Endothelial cell of umbilical vein (primary cell): ENCODE measurements at regions not wholly inside any gene's neighbourhood (a gene's known extent, or its start where the extent isn't known, plus 50 kb on each side); places are given as distances from the start of the nearest gene placed in this dataset.

Experiments used
- BruUV-seq: library from RNA; stranded (reverse); fragments of 400-500 nt; replicated peaks from 2 replicates; lab custom pipeline; 2021; lab: Mats Ljungman, UMichigan
- CTCF ChIA-PET: fragments of 300-600, 350-600 bp; sonication (Branson Sonifier 250); formaldehyde crosslinking; loops from one replicate; lab custom pipeline; 2021; ENCODE audit warnings: antibody characterized with exemption, inconsistent platforms; lab: Charles Lee
- POLR2A ChIA-PET: fragments of 300-600, 350-600 bp; sonication (Branson Sonifier 250); formaldehyde crosslinking; loops from one replicate; lab custom pipeline; 2021; ENCODE audit warnings: antibody characterized with exemption, inconsistent platforms; lab: Charles Lee
- DNase-seq: peaks from one replicate; pipeline ENCODE4 v3.0.0-alpha.2; 2011; ENCODE audit warnings: low read depth, low spot score
- FAIRE-seq: peaks from 2 replicates; lab custom pipeline; 2011; peaks lifted over from hg19 to GRCh38; lab: Jason Lieb, UNC
- H2AFZ ChIP-seq: 2 replicates; pipeline ENCODE4 v1.6.0; 2012; ENCODE audit warnings: low read depth, low read length, control low read depth, inconsistent platforms
- H3K27ac ChIP-seq: 2 replicates; pipeline ENCODE4 v1.5.1; 2011; ENCODE audit warnings: low read depth, mild to moderate bottlenecking, control low read depth, low read length, moderate library complexity; ENCODE audit not compliant: insufficient read depth
- H3K27me3 ChIP-seq, 2 experiments: 2 replicates each; pipeline versions ENCODE4 v1.6.0 to v1.6.1; 2011; ENCODE audit warnings: low read length in 2 of 2, mixed read lengths in 1 of 2; ENCODE audit not compliant: control insufficient read depth in 2 of 2, insufficient read depth in 2 of 2
- H3K36me3 ChIP-seq, 2 experiments: 2 replicates in 1 of 2; 3 replicates in 1 of 2; pipeline ENCODE4 v1.5.1; 2011; ENCODE audit warnings: low read length in 2 of 2, mild to moderate bottlenecking in 1 of 2, moderate library complexity in 1 of 2; ENCODE audit not compliant: control insufficient read depth in 2 of 2, insufficient read depth in 2 of 2; ENCODE audit errors: extremely low read depth in 1 of 2
- H3K4me1 ChIP-seq: 3 replicates; pipeline ENCODE4 v1.5.1; 2011; ENCODE audit warnings: mild to moderate bottlenecking, low read length; ENCODE audit not compliant: control insufficient read depth, insufficient read depth; ENCODE audit errors: extremely low read depth
- H3K4me2 ChIP-seq: 2 replicates; pipeline ENCODE4 v1.6.1; 2011; ENCODE audit warnings: low read length, control low read depth, mixed read lengths; ENCODE audit not compliant: insufficient read depth
- H3K4me3 ChIP-seq, 3 experiments: fragments of 200-600 bp in 1 of 3; sonication (generic), shearing (Covaris generic) in 1 of 3; replicated peaks in 1 of 3; 2 replicates each; pipeline ENCODE4 v1.5.1; 2011 to 2016; ENCODE audit warnings: control low read depth in 3 of 3, low read length in 3 of 3, mild to moderate bottlenecking in 2 of 3, inconsistent platforms in 1 of 3, low read depth in 1 of 3, moderate library complexity in 1 of 3; ENCODE audit not compliant: insufficient read depth in 1 of 3
- H3K79me2 ChIP-seq: 2 replicates; pipeline ENCODE4 v1.6.0; 2012; ENCODE audit warnings: low read length, inconsistent platforms; ENCODE audit not compliant: control insufficient read depth, insufficient read depth
- H3K9ac ChIP-seq: replicated peaks from 2 replicates; pipeline ENCODE3; 2011; ENCODE audit warnings: low read length, control low read depth; ENCODE audit not compliant: insufficient read depth; ENCODE audit errors: extremely low read depth
- H3K9me1 ChIP-seq: replicated peaks from 3 replicates; pipeline ENCODE4 v1.6.0; 2011; ENCODE audit warnings: mild to moderate bottlenecking, low read length; ENCODE audit not compliant: control insufficient read depth, insufficient read depth; ENCODE audit errors: extremely low read depth
- H3K9me3 ChIP-seq: replicated peaks from 2 replicates; pipeline ENCODE4 v1.5.1; 2012; ENCODE audit warnings: low read length, inconsistent platforms; ENCODE audit not compliant: control insufficient read depth, insufficient read depth
- H4K20me1 ChIP-seq: replicated peaks from 2 replicates; pipeline ENCODE3; 2011; ENCODE audit warnings: mild to moderate bottlenecking, low read length; ENCODE audit not compliant: control insufficient read depth, insufficient read depth; ENCODE audit errors: extremely low read depth
- EZH2 ChIP-seq: IDR thresholded peaks from 2 replicates; pipeline ENCODE4 v1.6.1; 2012; ENCODE audit warnings: borderline replicate concordance, low read depth, mild to moderate bottlenecking, moderate library complexity, low read length, inconsistent platforms; ENCODE audit not compliant: severe bottlenecking
- FOS ChIP-seq: IDR thresholded peaks from 2 replicates; pipeline ENCODE4 v1.6.1; 2011; ENCODE audit warnings: mild to moderate bottlenecking, low read length, moderate library complexity, borderline replicate concordance; ENCODE audit not compliant: insufficient read depth
- JUN ChIP-seq: IDR thresholded peaks from 2 replicates; pipeline ENCODE4 v1.6.1; 2011; ENCODE audit warnings: borderline replicate concordance, low read depth; ENCODE audit not compliant: insufficient read length, insufficient read depth
- MYC ChIP-seq: IDR thresholded peaks from one replicate; pipeline ENCODE4 v1.6.1; 2011; ENCODE audit warnings: mild to moderate bottlenecking, low read depth, low read length
- POLR2A ChIP-seq: IDR thresholded peaks from 2 replicates; pipeline ENCODE4 v1.6.1; 2012; ENCODE audit warnings: low read depth, mild to moderate bottlenecking, control low read depth, low read length
- POLR2AphosphoS5 ChIP-seq: IDR thresholded peaks from 2 replicates; pipeline ENCODE4 v1.6.1; 2012; ENCODE audit warnings: low read depth, mild to moderate bottlenecking, control low read depth, low read length, moderate library complexity; ENCODE audit not compliant: insufficient read depth
- dilution Hi-C: fragments of 300-500 bp; cut with MboI; formaldehyde crosslinking; loops from one replicate; pipeline ENCODE4 v1.15.0; 2019; ENCODE audit warnings: low sequenced_read_pairs; ENCODE audit not compliant: extremely low pct_ligation_motif_present
- intact Hi-C: fragments of 100-400 bp; cut with micrococcal nuclease; formaldehyde crosslinking; loops from one replicate; pipeline ENCODE4 v1.10.0; 2022
- TF ChIP-seq, protein P1 (sequence below), 2 donors: IDR thresholded peaks; 1 replicate in 1 of 2; 2 replicates in 1 of 2; pipeline ENCODE4 v1.5.1; 2011; ENCODE audit warnings: low read length in 2 of 2, mild to moderate bottlenecking in 2 of 2, moderate library complexity in 2 of 2, control low read depth in 1 of 2, inconsistent platforms in 1 of 2, low read depth in 1 of 2; ENCODE audit not compliant: insufficient read depth in 1 of 2; ENCODE audit errors: extremely low read depth in 1 of 2
- TF ChIP-seq, protein P2 (sequence below): IDR thresholded peaks from 2 replicates; pipeline ENCODE4 v1.6.1; 2011; ENCODE audit not compliant: insufficient read depth, insufficient read length

DNA sequence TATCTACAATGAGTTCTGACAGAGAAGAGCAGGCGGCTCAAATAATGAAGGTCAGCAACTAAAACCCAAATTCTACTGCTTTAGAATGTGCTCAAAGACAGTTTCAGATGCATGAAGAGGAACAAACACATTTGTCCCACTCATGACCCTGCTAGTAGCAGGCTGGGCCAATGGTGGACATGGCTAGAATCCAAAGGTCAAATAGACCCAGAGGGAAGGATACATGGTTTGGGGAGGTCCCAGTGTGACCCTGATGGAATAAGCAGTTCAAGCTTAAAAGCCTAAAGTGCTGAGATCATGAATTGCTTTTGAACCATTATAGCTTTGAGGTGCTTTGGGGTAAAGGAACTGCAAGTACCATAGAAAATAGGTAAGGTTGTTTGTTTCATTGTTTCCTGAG is 450.7 kb downstream of the MID1IP1 start:
- DNase-seq (no peak), FAIRE-seq (no peak)
- no peaks in the 10 kb centered on the region for H4K20me1 ChIP-seq
- H2AFZ ChIP-seq = no peak overlapping the region
- no peaks in the 10 kb centered on the region for H3K36me3 ChIP-seq
- dilution Hi-C loops (no loop called here), intact Hi-C loops (no loop called here)
- no peaks in the 10 kb centered on the region for H3K79me2 ChIP-seq
- H3K9me3 ChIP-seq = no peaks in the 10 kb centered on the region
- no peak overlapping the region for H3K4me3 ChIP-seq
- no peaks in the 10 kb centered on the region for H3K9me1 ChIP-seq
- H3K9ac ChIP-seq = no peak overlapping the region
- TF ChIP-seq EZH2 (no peak), POLR2AphosphoS5 (no peak), POLR2A (no peak), MYC (no peak), FOS (no peak), JUN (no peak)
- TF ChIP-seq, protein P1, sequence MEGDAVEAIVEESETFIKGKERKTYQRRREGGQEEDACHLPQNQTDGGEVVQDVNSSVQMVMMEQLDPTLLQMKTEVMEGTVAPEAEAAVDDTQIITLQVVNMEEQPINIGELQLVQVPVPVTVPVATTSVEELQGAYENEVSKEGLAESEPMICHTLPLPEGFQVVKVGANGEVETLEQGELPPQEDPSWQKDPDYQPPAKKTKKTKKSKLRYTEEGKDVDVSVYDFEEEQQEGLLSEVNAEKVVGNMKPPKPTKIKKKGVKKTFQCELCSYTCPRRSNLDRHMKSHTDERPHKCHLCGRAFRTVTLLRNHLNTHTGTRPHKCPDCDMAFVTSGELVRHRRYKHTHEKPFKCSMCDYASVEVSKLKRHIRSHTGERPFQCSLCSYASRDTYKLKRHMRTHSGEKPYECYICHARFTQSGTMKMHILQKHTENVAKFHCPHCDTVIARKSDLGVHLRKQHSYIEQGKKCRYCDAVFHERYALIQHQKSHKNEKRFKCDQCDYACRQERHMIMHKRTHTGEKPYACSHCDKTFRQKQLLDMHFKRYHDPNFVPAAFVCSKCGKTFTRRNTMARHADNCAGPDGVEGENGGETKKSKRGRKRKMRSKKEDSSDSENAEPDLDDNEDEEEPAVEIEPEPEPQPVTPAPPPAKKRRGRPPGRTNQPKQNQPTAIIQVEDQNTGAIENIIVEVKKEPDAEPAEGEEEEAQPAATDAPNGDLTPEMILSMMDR (IDR thresholded peaks at IDR 0.05; ENCODE audit: extremely low read depth in 1 of 2, insufficient read depth in 1 of 2, low read depth in 1 of 2, low read length in 2 of 2) = no peak
- TF ChIP-seq, protein P2, sequence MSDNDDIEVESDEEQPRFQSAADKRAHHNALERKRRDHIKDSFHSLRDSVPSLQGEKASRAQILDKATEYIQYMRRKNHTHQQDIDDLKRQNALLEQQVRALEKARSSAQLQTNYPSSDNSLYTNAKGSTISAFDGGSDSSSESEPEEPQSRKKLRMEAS = no peak
- no peaks in the 10 kb centered on the region for H3K4me1 ChIP-seq
- ChIA-PET POLR2A (no interaction called here), CTCF (no interaction called here)
- H3K27ac ChIP-seq = no peak overlapping the region
- peaks cover 0 to 2% of the 10 kb centered on the region in 2 experiments for H3K27me3 ChIP-seq
- BruUV-seq = no TSS peak
- H3K4me2 ChIP-seq = no peak overlapping the region
